Mesenchymal stem cell (in vitro differentiated cells and primary cell): ENCODE measurements at regions not wholly inside any gene's neighbourhood (a gene's known extent, or its start where the extent isn't known, plus 50 kb on each side); places are given as distances from the start of the nearest gene placed in this dataset.
A peak's percentile ranks its signal among the peaks of the same experiment; 100 is the strongest.

ENCODE experiments used
- DNase-seq: peaks from one replicate; pipeline ENCODE4 v3.0.0-alpha.2; 2013
- H2AFZ ChIP-seq: one replicate; pipeline ENCODE4 v1.6.1; 2013; ENCODE audit warnings: low read depth, mild to moderate bottlenecking, control low read depth, inconsistent platforms, low read length, moderate library complexity
- H2AK5ac ChIP-seq: 2 replicates; pipeline ENCODE4 v1.6.1; 2013; ENCODE audit warnings: low read length, moderate library complexity, mild to moderate bottlenecking, inconsistent platforms; ENCODE audit not compliant: severe bottlenecking
- H2BK120ac ChIP-seq: one replicate; pipeline ENCODE4 v1.6.1; 2013; ENCODE audit warnings: low read depth, mild to moderate bottlenecking, inconsistent platforms, low read length, moderate library complexity
- H2BK12ac ChIP-seq, 2 experiments: one replicate each; pipeline ENCODE4 v1.6.1; 2013; ENCODE audit warnings: inconsistent platforms in 2 of 2, low read length in 2 of 2, mild to moderate bottlenecking in 2 of 2, moderate library complexity in 2 of 2, control low read depth in 1 of 2
- H2BK15ac ChIP-seq: one replicate; pipeline ENCODE4 v1.6.1; 2013; ENCODE audit warnings: mild to moderate bottlenecking, low read depth, inconsistent platforms; ENCODE audit not compliant: poor library complexity, severe bottlenecking
- H2BK5ac ChIP-seq: 2 replicates; pipeline ENCODE4 v1.6.1; 2013; ENCODE audit warnings: low read depth, mild to moderate bottlenecking, low read length, control low read depth, inconsistent platforms; ENCODE audit not compliant: poor library complexity, severe bottlenecking
- H3K14ac ChIP-seq, 2 experiments: one replicate each; pipeline ENCODE4 v1.6.1; 2013; ENCODE audit warnings: inconsistent platforms in 2 of 2, low read length in 2 of 2, control low read depth in 1 of 2, mild to moderate bottlenecking in 1 of 2, moderate library complexity in 1 of 2
- H3K18ac ChIP-seq, 2 experiments: one replicate each; pipeline ENCODE4 v1.6.1; 2013; ENCODE audit warnings: inconsistent platforms in 2 of 2, low read length in 2 of 2, control low read depth in 1 of 2, low read depth in 1 of 2, mild to moderate bottlenecking in 1 of 2
- H3K23ac ChIP-seq, 2 experiments: one replicate each; pipeline ENCODE4 v1.6.1; 2013; ENCODE audit warnings: inconsistent platforms in 2 of 2, low read length in 2 of 2, mild to moderate bottlenecking in 2 of 2, moderate library complexity in 2 of 2, control low read depth in 1 of 2
- H3K27ac ChIP-seq: 2 replicates; pipeline ENCODE4 v1.5.1; 2013; ENCODE audit warnings: mild to moderate bottlenecking, moderate library complexity, low read length, control low read depth, inconsistent platforms; ENCODE audit not compliant: poor library complexity, severe bottlenecking
- H3K27me3 ChIP-seq, 2 experiments: 2 replicates each; pipeline versions ENCODE4 v1.6.1 to v1.7.0; 2013; ENCODE audit warnings: low read length in 2 of 2, mild to moderate bottlenecking in 2 of 2, moderate library complexity in 2 of 2, control low read depth in 1 of 2, inconsistent platforms in 1 of 2; ENCODE audit not compliant: control insufficient read depth in 1 of 2, insufficient read depth in 1 of 2
- H3K36me3 ChIP-seq, 2 experiments: 2 replicates each; pipeline versions ENCODE4 v1.6.1 to v1.7.0; 2013; ENCODE audit warnings: low read length in 2 of 2, control low read depth in 1 of 2, inconsistent platforms in 1 of 2, low read depth in 1 of 2, mild to moderate bottlenecking in 1 of 2; ENCODE audit not compliant: insufficient read depth in 2 of 2, control insufficient read depth in 1 of 2
- H3K4ac ChIP-seq, 2 experiments: one replicate each; pipeline ENCODE4 v1.6.1; 2013; ENCODE audit warnings: inconsistent platforms in 2 of 2, low read length in 2 of 2, mild to moderate bottlenecking in 2 of 2, moderate library complexity in 2 of 2, control low read depth in 1 of 2, low read depth in 1 of 2
- H3K4me1 ChIP-seq: 2 replicates; pipeline ENCODE4 v1.6.1; 2013; ENCODE audit warnings: low read depth, low read length, control low read depth; ENCODE audit not compliant: control insufficient read depth, insufficient read depth
- H3K4me2 ChIP-seq: 2 replicates; pipeline ENCODE4 v1.6.1; 2013; ENCODE audit warnings: low read length, mild to moderate bottlenecking, inconsistent platforms; ENCODE audit not compliant: poor library complexity, severe bottlenecking
- H3K4me3 ChIP-seq, 2 experiments: 2 replicates each; pipeline versions ENCODE4 v1.5.1 to v1.7.0; 2013; ENCODE audit warnings: low read length in 2 of 2, mild to moderate bottlenecking in 2 of 2, control low read depth in 1 of 2, low read depth in 1 of 2; ENCODE audit not compliant: insufficient read depth in 1 of 2
- H3K79me1 ChIP-seq: replicated peaks from 2 replicates; pipeline ENCODE4 v1.6.1; 2013; ENCODE audit warnings: mild to moderate bottlenecking, control low read depth, low read length, inconsistent platforms; ENCODE audit not compliant: poor library complexity, severe bottlenecking
- H3K9ac ChIP-seq: 2 replicates; pipeline ENCODE4 v1.7.0; 2013; ENCODE audit warnings: mild to moderate bottlenecking, low read length, moderate library complexity
- H3K9me3 ChIP-seq: 2 replicates; pipeline ENCODE4 v1.7.0; 2013; ENCODE audit warnings: mild to moderate bottlenecking, low read length; ENCODE audit not compliant: control insufficient read depth
- H4K8ac ChIP-seq: one replicate; pipeline ENCODE4 v1.6.1; 2013; ENCODE audit warnings: inconsistent platforms, mild to moderate bottlenecking, low read length, moderate library complexity
- H4K91ac ChIP-seq: one replicate; pipeline ENCODE4 v1.6.1; 2013; ENCODE audit warnings: mild to moderate bottlenecking, low read length, inconsistent platforms
- WGBS: methylation state at CpG from one replicate; pipeline ENCODE4 v1.1.7; 2013; ENCODE audit warnings: mixed read lengths; 5-methylcytosine and 5-hydroxymethylcytosine counted together

DNA sequence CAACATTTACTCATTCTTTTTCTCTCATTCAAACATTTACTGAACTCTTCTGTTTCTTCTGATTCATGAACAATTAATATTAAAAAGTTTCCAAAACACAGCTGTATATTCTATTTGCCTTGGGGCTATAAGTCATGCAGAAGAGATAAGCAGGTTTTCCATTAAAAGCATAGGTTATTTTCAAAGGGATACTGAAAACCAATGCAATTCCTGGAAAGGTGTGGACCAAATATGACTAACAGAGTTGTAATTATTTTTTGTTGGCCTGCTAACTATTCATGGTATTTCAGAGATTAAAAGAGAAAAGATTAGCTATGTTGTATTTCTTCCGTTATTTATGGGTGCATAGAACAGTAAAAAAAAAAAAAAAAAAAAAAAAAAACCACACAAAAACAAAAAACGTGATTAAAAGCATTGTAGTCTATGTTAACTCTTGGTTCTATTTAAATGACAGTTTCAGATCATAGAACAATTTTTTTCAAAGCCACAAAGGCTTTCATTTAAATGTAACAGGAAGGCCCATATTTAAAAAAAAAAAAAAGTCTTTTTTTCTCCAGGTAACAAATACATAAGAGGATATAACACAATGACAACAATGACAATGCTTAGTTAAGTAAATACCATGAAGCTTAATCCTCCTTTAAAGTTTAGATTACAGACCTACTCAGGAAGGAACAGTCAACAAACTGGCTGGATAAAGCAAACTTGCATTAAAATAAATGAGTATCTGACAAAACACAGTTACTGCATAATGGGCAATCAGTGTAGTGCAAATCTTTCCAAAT is 1042.9 kb downstream of the GATA3 start:
- Histone ChIP-seq H3K9ac (no peak overlapping the region), H3K4me3 (no peak overlapping the region), H3K18ac (no peak overlapping the region), H3K27me3 (no peaks in the 10 kb centered on the region), H2BK12ac (no peak overlapping the region), H2BK120ac (no peak overlapping the region), H3K27ac (no peak overlapping the region), H3K4me2 (no peak overlapping the region), H3K4me1 (no peaks in the 10 kb centered on the region), H2BK5ac (no peak overlapping the region), H3K36me3 (no peaks in the 10 kb centered on the region), H4K91ac (no peak overlapping the region), H3K23ac (no peak overlapping the region), H3K79me1 (no peaks in the 10 kb centered on the region), H2AFZ (no peak overlapping the region), H3K9me3 (no peaks in the 10 kb centered on the region), H3K14ac (no peak overlapping the region), H4K8ac (no peak overlapping the region), H2BK15ac (no peak overlapping the region), H3K4ac (no peak overlapping the region), H2AK5ac (no peak overlapping the region)
- no peak for DNase-seq
- WGBS: no CpG with 5 or more reads among the region's 2 CpGs

DNA sequence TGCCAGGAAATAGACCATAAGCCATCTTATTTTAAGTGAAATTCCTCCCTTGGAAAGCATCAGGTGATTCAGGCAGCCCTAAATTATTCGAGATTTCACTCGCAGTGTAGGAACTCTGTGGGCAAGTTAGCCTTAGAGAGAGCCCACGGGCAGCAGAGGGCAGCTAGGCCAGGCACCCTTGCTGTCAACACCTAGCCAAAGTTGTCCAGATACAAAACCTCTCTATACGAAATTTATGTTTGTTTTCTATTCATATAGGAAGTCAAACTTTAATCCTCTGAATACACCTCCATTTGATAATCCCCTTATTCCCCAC is 1043.5 kb downstream of the GATA3 start:
- Histone ChIP-seq H3K14ac (no peak overlapping the region), H3K4me3 (no peak overlapping the region), H3K79me1 (no peaks in the 10 kb centered on the region), H2BK12ac (no peak overlapping the region), H4K91ac (no peak overlapping the region), H2BK15ac (no peak overlapping the region), H4K8ac (no peak overlapping the region), H2BK120ac (no peak overlapping the region), H3K4me2 (no peak overlapping the region), H3K36me3 (no peaks in the 10 kb centered on the region), H3K23ac (no peak overlapping the region), H2BK5ac (no peak overlapping the region), H2AK5ac (no peak overlapping the region), H3K18ac (no peak overlapping the region), H3K27me3 (no peaks in the 10 kb centered on the region), H3K9ac (no peak overlapping the region), H3K4ac (no peak overlapping the region), H3K27ac (no peak overlapping the region), H3K4me1 (no peaks in the 10 kb centered on the region), H2AFZ (no peak overlapping the region), H3K9me3 (no peaks in the 10 kb centered on the region)
- no peak for DNase-seq
- WGBS: 58% methylated on average over 3 of the region's 4 CpGs

DNA sequence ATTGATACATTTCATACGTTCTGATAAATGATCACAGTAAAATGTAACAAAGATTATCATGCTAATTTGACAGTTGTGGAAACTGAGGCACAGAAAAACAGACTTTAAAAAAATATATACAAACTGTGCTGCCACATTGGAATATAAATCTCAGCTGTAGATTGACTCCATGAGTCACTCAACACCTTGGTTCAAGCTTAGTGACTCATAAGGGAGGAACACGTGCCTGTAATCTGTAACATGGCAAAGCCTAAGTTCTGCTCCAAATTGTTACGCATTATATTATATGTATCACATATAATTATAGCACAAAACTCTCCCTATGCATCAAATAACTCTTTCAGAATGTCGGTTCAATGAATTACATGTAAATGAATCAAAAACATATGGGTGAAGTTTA is 1047.5 kb downstream of the GATA3 start:
- Histone ChIP-seq H2BK12ac (no peak overlapping the region), H3K23ac (no peak overlapping the region), H3K14ac (no peak overlapping the region), H3K79me1 (no peaks in the 10 kb centered on the region), H3K18ac (no peak overlapping the region), H3K4me1 (no peaks in the 10 kb centered on the region), H3K27ac (no peak overlapping the region), H4K91ac (no peak overlapping the region), H4K8ac (no peak overlapping the region), H2AFZ (no peak overlapping the region), H2AK5ac (no peak overlapping the region), H3K36me3 (no peaks in the 10 kb centered on the region), H3K4me2 (no peak overlapping the region), H3K4ac (no peak overlapping the region), H2BK120ac (no peak overlapping the region), H2BK15ac (no peak overlapping the region), H3K27me3 (no peaks in the 10 kb centered on the region), H3K9me3 (no peaks in the 10 kb centered on the region), H2BK5ac (no peak overlapping the region), H3K4me3 (no peak overlapping the region), H3K9ac (no peak overlapping the region)
- no peak for DNase-seq
- no CpG with 5 or more reads among the region's 4 CpGs for WGBS

GRCh38 chr10:9103301-9103700 is 1048.8 kb downstream of the GATA3 start:
- no peaks in the 10 kb centered on the region for H3K79me1 ChIP-seq
- DNase-seq: no peak
- H3K4me2 ChIP-seq: no peak overlapping the region
- H3K9me3 ChIP-seq: no peaks in the 10 kb centered on the region
- no peak overlapping the region for H2BK12ac ChIP-seq
- no peak overlapping the region for H4K91ac ChIP-seq
- no peak overlapping the region for H3K27ac ChIP-seq
- no peak overlapping the region for H3K4me3 ChIP-seq
- H3K36me3 ChIP-seq: no peaks in the 10 kb centered on the region
- H3K27me3 ChIP-seq: no peaks in the 10 kb centered on the region
- no peak overlapping the region for H3K14ac ChIP-seq
- H3K4me1 ChIP-seq: no peaks in the 10 kb centered on the region
- 73% methylated on average over 2 of the region's 4 CpGs for WGBS
- no peak overlapping the region for H2BK15ac ChIP-seq
- no peak overlapping the region for H2AK5ac ChIP-seq
- H2AFZ ChIP-seq: no peak overlapping the region
- no peak overlapping the region for H2BK120ac ChIP-seq
- H2BK5ac ChIP-seq: no peak overlapping the region
- H4K8ac ChIP-seq: no peak overlapping the region
- peak overlapping the region; percentile 18 for H3K9ac ChIP-seq
- H3K4ac ChIP-seq: no peak overlapping the region
- H3K18ac ChIP-seq: no peak overlapping the region
- no peak overlapping the region for H3K23ac ChIP-seq
